ENCODE measurements at regions not wholly inside any gene's neighbourhood (a gene's known extent, or its start where the extent isn't known, plus 50 kb on each side); places are given as distances from the start of the nearest gene placed in this dataset.

GRCh38 chr2:145257931-145258330, 738.0 kb upstream of the ZEB2 start:
- DNase-seq, result no peak

GRCh38 chr2:145256551-145256950, 736.6 kb upstream of the ZEB2 start:
- DNase-seq, result no peak

DNA sequence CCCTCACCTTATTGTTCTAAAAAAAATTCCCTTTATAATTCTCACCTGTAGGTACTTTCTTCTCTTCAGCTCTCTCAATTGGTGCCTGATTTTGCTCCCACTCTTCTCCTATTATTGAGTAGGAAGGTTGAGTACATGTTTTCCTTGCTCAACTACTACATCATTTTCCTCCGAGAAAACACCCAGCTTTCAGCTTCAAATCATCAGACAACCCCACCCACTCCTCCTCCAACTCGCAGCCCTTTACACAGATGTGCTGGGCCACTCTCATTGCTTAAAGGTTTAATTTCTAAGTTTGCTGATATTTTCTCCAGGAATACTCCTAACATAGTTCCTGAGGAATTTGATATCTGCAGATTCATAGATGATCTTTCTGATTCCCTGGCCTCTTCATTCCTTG, 734.4 kb upstream of the ZEB2 start:
- DNase-seq, result no peak

DNA sequence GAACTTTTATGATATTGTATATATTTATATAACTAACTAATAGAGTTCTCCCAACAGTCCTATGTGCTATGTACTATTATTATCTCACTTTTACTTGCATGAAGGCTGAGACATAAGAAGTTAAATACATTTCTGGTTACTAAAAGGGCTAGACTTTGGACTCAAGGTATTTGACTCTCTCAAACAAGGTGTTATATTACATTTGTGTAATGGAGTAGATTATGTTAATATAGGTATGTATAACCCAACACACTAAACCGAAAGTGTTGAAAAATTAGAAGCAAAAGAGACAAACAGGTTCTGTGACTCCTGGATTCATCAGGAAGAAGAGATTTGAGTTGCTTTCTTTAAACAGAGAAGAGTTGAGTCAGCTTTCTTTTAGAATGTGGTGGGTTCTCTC, 733.6 kb upstream of the ZEB2 start:
- no peak for DNase-seq

DNA sequence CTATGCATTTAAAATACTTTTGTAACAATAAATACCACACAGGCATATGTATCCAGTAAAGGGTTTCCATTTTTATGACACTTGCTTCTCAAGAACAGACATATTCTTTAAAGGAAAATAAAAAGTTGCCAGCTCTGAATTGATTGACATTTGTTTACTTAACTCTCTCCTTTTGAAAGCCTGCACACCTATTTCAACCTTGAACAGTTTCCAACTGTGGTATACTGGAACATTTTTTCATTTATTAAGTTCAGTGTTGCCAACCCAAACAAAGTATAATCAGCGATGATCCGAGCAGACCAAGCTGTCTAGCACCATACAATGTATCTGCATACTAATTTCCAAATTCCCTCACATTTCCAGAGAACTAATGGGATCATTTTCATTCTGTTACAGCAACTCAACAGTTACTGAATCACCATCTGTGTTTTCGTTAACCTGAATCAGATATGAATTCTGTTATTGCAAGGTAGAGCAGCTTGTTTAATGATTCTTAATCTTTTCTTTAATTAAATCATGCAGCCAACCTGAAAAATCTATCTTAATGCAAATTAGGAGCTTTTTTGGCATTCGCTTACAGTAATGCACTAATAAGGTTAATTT, 725.5 kb upstream of the ZEB2 start:
- no peak for DNase-seq

DNA sequence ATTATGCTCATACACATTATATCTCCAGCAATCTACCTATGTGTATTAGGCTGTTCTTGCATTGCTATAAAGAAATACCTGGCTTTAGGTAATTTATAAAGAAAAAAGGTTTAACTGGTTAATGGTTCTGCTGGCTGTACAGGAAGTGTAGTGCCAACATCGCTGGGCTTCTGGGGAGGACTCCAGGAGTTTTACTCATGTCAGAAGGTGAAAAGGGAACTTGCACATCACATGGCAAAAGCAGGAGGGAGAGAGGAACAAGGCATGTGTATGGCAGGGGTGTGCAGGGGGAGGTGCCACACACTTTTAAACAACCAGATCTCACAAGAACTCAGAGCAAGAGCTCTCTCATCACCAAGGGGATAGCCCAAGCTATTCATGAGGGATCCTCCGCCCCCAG, 715.4 kb upstream of the ZEB2 start:
- no peak for DNase-seq

- no peak for DNase-seq
These were observed 710.6 kb upstream of the ZEB2 start for GRCh38 chr2:145230546-145230945.

DNA sequence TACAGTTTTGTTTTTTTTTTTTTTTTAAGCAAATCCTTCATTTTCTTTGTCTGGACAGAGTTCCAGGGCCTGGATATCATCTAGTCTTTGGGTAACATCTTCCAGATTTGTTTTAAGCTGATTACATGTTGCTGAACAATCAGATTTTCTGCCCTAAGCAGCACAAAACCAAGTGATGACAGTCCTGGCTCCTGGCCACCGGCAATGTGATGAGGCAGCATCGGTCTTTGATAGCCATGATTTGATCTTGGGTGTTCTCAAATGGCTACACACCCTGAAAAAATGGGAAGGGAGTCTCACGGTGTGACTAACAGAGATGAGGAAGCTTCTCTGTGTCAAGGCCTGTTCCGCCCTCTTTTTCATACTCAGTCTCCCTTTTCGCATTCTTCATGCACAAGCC, 708.6 kb upstream of the ZEB2 start:
- no peak for DNase-seq

- no peak for DNase-seq
These were observed 707.0 kb upstream of the ZEB2 start for GRCh38 chr2:145226901-145227300.

- DNase-seq, result no peak
These were observed 701.6 kb upstream of the ZEB2 start for GRCh38 chr2:145221516-145221915.

DNA sequence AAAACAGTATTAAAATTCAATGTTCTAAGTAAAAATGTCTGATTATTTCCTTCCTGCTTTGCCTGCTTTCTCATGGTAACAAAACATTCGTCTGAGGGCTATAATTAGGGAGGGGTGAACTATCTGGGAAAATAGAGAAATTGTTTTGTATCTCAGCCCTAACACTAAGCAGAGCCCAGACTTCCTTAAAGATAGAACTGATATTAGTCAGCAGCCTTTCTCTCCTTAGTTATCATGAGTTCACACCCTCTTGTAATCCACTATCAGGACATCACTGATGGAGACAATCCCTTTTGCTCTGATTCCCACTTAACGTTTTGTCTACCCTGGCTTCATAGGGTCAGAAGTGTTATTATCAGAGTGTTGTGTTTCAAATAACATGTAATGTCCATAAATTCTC, 701.1 kb upstream of the ZEB2 start:
- no peak for DNase-seq

GRCh38 chr2:145220496-145220895, 700.6 kb upstream of the ZEB2 start:
- DNase-seq, result no peak

DNA sequence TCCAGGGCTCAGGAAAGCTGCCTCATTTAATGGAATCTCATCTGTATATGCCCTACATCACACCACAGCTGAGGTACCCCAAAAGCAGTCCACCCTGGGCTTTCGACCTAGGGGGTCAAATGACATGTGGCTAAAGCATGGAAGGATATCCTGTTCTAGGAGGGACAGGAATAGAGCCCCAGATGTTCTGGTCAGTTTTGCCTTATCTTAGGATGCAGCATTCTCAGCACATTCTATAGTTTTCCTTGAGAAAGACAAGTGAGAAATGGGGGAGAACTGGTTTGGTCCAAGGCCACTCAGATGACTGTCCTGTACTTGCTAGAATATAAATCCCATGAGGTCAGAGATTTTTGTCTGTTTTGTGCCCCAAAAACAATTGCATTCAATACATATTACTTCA, 688.0 kb upstream of the ZEB2 start:
- DNase-seq, result no peak

DNA sequence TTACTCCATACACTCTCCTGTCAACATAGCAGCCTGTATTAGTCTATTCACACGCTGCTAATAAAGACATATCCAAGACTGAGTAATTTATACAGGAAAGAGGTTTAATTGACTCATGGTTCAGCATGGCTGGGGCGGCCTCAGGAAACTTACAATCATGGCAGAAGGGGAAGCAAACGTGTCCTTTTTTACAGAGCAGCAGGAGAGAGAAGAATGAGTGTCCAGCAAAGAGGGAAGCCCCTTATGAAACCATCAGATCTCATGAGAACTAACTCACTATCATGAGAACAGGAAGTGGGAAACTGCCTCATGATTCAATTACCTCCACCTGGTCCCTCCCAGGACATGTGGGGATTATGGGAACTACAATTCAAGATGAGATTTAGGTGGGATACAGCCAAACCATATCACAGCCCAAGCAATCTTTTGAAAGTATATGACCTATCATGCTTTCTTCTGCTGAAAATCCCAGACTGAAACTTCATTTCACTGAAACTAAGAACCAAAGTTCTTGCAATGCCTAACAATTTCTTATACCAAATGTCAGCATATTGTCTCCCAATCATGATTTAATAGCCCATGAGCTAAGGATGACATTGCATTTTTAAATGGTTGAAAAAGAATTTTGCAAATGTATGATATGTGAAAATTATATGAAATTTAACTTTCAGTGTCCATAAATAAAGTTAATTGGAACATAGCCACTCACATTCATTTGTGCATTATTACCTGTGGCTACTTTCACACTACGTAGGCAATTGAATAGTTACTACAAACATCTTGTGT, 686.8 kb upstream of the ZEB2 start:
- no peak for DNase-seq

DNA sequence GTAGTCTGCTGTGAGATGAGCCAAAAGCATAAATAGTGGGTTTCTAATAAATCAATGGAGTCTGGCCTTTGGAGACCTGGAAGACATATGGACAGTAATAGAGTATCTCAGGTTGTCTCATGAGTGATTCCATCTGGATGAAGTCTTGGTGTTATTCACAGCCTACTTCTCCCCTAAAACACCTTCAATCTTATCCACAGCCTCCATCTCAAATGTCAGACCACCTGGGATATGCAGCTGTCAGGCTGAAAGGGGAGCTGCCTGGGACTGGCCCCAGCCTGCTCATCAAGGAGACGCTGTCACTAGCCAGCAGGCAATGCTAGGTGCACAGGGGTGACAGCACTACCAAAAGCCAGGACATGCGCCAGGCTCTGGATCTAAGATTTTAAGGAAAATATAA, 684.0 kb upstream of the ZEB2 start:
- DNase-seq, result no peak

GRCh38 chr2:145199827-145200706, 680.1 kb upstream of the ZEB2 start:
- DNase-seq, result no peak

GRCh38 chr2:145199042-145199441, 679.1 kb upstream of the ZEB2 start:
- DNase-seq, result no peak

DNA sequence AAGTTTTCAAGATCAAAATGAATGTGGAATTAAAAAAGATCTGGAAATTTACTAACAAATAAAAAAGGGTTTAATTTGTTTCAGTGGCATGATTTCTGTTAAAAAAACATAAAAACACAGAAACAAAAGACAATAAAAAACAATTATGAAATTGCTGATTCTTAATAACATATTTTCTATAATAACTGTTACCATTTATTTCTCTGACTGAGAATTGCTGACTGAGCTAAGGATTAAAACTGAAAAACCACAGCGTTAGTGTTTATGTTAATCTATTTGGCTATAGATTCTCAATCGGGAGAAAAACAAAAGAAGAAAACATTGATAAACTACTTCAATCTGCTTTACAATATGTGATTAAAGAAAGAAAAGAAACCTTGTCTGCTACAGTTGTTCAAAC, 678.6 kb upstream of the ZEB2 start:
- DNase-seq, result no peak

DNA sequence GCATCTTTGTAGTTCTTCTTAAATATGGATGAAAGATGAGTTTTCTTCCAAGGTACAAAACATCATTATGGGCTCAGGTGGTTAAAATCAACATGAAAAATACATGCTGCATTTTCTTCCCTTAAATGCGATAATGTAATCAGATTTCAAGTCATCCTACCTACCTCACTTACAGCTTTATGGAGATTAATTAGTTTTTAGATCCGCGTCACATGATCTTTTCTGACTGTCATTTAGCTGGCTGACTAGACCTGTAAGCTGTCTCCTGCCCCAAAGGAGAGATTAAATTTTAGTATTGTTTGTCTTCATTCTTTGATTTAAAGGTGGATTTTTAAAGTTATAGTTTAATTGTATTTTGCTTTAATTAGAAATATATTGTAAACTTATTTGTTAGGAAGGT, 678.0 kb upstream of the ZEB2 start:
- DNase-seq, result no peak

- DNase-seq, result no peak
These were observed 674.8 kb upstream of the ZEB2 start for GRCh38 chr2:145194673-145195072.

GRCh38 chr2:145190031-145190703, 670.2 kb upstream of the ZEB2 start:
- DNase-seq, result no peak

DNA sequence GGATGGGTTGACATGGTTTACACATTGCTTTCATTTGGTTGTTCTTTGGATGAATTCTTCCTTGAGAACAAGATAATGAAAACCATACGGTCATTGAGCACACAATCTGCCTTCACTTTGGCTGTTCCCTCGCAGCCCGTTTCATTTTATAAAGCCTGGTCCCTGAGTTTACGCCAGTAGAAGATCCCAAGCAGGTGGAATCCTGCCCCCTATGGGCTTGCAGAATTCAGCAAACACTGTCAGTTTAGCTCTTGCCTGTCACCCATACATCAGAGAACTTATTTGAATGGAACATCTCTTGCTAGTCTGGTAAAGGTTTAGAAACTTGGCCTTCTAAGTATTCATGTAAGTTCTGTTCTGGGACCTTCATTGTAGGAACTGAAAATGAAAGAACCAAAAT, 666.4 kb upstream of the ZEB2 start:
- no peak for DNase-seq

DNA sequence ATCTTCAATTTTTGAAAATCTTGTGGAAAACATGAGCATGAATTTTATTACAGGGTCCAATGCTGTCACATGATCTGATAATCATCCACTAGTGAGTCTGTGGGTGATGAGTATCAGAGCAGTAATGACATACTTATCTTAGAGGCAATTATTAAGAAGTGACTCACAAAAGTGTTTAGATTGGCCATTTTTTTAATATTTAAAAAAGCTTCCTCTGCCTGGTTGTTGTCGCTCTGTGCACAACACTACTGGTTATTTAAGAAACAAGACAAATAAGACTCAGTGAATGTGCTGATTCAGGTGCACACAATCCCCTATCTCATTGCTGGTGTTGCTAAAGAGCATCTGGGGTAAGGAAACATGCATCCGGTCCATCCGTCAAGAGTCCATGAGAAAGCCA, 665.8 kb upstream of the ZEB2 start:
- no peak for DNase-seq
